Activated CD4-positive, alpha-beta memory T cell treated with anti-CD3 and anti-CD28 coated beads for 36 hours (primary cell): ENCODE measurements at regions not wholly inside any gene's neighbourhood (a gene's known extent, or its start where the extent isn't known, plus 50 kb on each side); places are given as distances from the start of the nearest gene placed in this dataset.

Experiments
- CTCF ChIA-PET: fragments of 350-600 bp; sonication (Branson Sonifier 250); formaldehyde crosslinking; loops from one replicate; lab custom pipeline; 2021; ENCODE audit warnings: antibody characterized with exemption, inconsistent platforms; lab: Charles Lee
- POLR2A ChIA-PET: fragments of 350-600 bp; sonication (Branson Sonifier 250); formaldehyde crosslinking; loops from one replicate; lab custom pipeline; 2021; ENCODE audit warnings: antibody characterized with exemption; lab: Charles Lee
- DNase-seq: peaks from one replicate; pipeline ENCODE4 v3.0.0-alpha.2; 2020
- H3K27ac Mint-ChIP-seq: one replicate; pipeline ENCODE4 v1.8.0; 2021; ENCODE audit warnings: mixed read lengths
- H3K27me3 Mint-ChIP-seq: one replicate; pipeline ENCODE4 v1.8.0; 2021; ENCODE audit warnings: mixed read lengths
- H3K36me3 Mint-ChIP-seq: one replicate; pipeline ENCODE4 v1.8.0; 2021; ENCODE audit warnings: mixed read lengths
- H3K4me1 Mint-ChIP-seq: one replicate; pipeline ENCODE4 v1.8.0; 2021; ENCODE audit warnings: low read depth, mixed read lengths
- H3K4me3 Mint-ChIP-seq: one replicate; pipeline ENCODE4 v1.8.0; 2021; ENCODE audit warnings: mild to moderate bottlenecking, mixed read lengths
- H3K9me3 Mint-ChIP-seq: one replicate; pipeline ENCODE4 v1.8.0; 2021; ENCODE audit warnings: mixed read lengths
- intact Hi-C: fragments of 100-400 bp; cut with micrococcal nuclease; formaldehyde crosslinking; loops from one replicate; pipeline ENCODE4 v1.15.1; 2023

DNA sequence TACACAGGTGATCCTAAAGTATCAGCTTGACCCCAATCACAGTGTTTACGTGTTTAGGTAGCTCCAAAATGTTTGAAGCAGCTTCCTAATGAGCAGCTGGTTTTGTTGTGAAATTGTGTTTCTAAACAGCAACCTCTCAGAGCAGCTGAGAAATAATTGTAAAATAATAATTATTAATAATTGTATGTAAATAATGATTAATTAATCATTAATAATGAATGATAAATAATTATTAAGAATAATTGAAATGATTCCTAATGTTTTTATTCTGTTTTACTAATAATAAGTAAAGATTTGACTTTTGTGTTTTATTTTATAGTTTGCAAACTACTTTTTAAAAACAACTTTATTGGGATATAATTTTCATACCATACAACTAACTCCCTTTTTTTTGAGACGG, 182.2 kb downstream of the URB2 start:
- Mint-ChIP-seq H3K4me3 (no peak overlapping the region), H3K27ac (no peak overlapping the region), H3K27me3 (peaks cover 20% of the 10 kb centered on the region), H3K9me3 (peaks cover 37% of the 10 kb centered on the region), H3K36me3 (no peaks in the 10 kb centered on the region), H3K4me1 (no peaks in the 10 kb centered on the region)
- CTCF ChIA-PET = no interaction called here
- POLR2A ChIA-PET = no interaction called here
- intact Hi-C loops = no loop called here
- DNase-seq = no peak

DNA sequence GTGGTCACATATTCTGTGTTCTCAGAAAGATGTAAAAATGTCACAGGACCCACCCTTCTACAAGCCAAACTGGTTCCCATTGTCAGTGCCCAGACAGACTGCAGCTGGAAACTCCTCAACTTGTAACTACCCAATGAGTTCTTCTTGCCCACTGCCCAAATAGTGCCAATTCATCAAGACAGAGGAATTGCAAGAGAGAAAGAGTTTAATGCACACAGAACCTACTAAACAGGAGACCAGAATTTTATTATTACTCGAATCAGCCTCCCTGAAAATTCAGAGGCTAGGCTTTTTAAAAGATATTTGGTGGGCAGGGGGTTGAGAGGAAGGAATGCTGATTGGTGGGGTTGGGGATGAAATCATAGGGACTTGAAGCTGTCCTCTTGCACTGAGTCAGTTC, 184.1 kb downstream of the URB2 start:
- POLR2A ChIA-PET = no interaction called here

DNA sequence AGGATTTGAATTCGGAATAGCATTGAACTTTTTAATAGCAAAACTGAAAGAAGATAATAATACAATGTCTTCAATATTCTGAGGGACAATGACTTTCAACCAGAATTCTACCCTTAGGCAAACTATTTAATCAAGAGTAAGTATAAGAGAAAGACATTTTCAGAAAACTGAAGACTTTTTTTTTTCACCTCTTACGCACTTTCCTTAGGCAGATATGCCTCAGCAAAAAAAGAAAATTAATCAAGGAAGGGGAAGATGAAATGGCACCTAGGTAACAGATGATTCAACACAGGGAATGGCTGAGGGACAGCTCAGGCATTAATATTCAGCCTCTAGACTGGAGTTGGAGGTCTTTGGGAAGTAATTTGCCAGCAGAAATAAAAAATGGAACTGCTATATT, 184.9 kb downstream of the URB2 start:
- Mint-ChIP-seq H3K4me3 (no peak overlapping the region), H3K27me3 (peaks cover 20% of the 10 kb centered on the region), H3K27ac (no peak overlapping the region), H3K4me1 (no peaks in the 10 kb centered on the region), H3K36me3 (no peaks in the 10 kb centered on the region), H3K9me3 (peaks cover 21% of the 10 kb centered on the region)
- CTCF ChIA-PET = no interaction called here
- intact Hi-C loops = no loop called here
- DNase-seq = no peak
- POLR2A ChIA-PET = no interaction called here

More for the DNA sequence above, 184.1 kb downstream of the URB2 start:
- intact Hi-C loops = no loop called here
- Mint-ChIP-seq H3K4me1 (no peaks in the 10 kb centered on the region), H3K27ac (no peak overlapping the region), H3K36me3 (no peaks in the 10 kb centered on the region), H3K4me3 (no peak overlapping the region), H3K27me3 (peaks cover 20% of the 10 kb centered on the region), H3K9me3 (peaks cover 27% of the 10 kb centered on the region)
- no peak for DNase-seq
- CTCF ChIA-PET = no interaction called here

DNA sequence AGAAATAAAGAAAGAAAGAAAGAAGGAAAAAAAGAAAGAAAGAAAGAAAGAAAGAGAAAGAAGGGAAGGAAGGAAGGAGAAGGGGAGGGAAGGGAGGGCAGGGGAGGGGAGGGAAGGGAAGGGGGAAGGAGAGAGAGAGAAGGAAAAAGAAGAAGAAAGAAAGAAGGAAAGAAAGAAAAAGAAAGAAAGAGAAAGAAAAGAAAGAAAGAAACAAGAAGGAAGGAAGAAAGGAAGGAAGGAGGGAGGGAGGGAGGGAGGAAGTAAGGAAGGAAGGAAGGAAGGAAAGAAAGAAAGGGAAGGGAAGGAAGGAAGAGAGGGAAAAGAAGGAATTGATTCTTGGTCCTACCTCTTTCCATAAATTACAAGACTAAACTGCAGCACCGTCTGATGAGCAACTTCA, 186.1 kb downstream of the URB2 start:
- DNase-seq = no peak
- Mint-ChIP-seq H3K9me3 (peaks cover 21% of the 10 kb centered on the region), H3K27ac (no peak overlapping the region), H3K36me3 (no peaks in the 10 kb centered on the region), H3K4me1 (no peaks in the 10 kb centered on the region), H3K4me3 (no peak overlapping the region), H3K27me3 (peaks cover 19% of the 10 kb centered on the region)
- ChIA-PET POLR2A (no interaction called here), CTCF (no interaction called here)
- intact Hi-C loops = no loop called here

GRCh38 chr1:229812693-229813092, 186.6 kb downstream of the URB2 start:
- H3K27ac Mint-ChIP-seq = no peak overlapping the region
- intact Hi-C loops = no loop called here

GRCh38 chr1:229815076-229815475, 189.0 kb downstream of the URB2 start:
- no peaks in the 10 kb centered on the region for H3K4me1 Mint-ChIP-seq
- no peak overlapping the region for H3K27ac Mint-ChIP-seq
- no peak overlapping the region for H3K4me3 Mint-ChIP-seq
- intact Hi-C loops = no loop called here
- POLR2A ChIA-PET = no interaction called here
- no peaks in the 10 kb centered on the region for H3K36me3 Mint-ChIP-seq
- peaks cover 9% of the 10 kb centered on the region for H3K9me3 Mint-ChIP-seq
- DNase-seq = no peak
- H3K27me3 Mint-ChIP-seq = peaks cover 17% of the 10 kb centered on the region
- CTCF ChIA-PET = no interaction called here

More at GRCh38 chr1:229812693-229813092, 186.6 kb downstream of the URB2 start:
- POLR2A ChIA-PET = no interaction called here
- Mint-ChIP-seq H3K4me3 (no peak overlapping the region), H3K27me3 (peaks cover 17% of the 10 kb centered on the region), H3K9me3 (peaks cover 21% of the 10 kb centered on the region), H3K36me3 (no peaks in the 10 kb centered on the region), H3K4me1 (no peaks in the 10 kb centered on the region)
- DNase-seq = no peak
- CTCF ChIA-PET = no interaction called here

DNA sequence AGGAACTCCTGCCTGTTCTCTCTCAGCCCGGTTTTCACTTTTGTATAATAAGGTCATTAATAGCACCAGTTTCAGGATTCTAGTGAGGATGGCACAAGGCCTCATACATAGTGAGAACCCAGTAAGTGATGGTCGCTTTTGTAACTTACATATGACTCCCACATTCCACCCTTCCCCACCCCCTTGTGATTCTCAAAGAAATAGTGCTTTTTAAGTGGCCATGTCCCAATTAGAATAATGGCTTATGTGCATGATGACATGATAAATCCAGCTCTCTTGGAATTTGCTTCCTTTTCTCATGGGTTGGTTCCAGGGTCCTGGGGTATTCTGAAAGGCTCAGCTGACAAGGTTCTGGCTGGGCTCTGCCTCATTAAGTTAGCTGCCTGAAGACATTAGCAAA, 189.9 kb downstream of the URB2 start:
- H3K4me3 Mint-ChIP-seq = no peak overlapping the region
- intact Hi-C loops = no loop called here
- DNase-seq = no peak
- H3K27me3 Mint-ChIP-seq = peaks cover 16% of the 10 kb centered on the region
- no peaks in the 10 kb centered on the region for H3K4me1 Mint-ChIP-seq
- POLR2A ChIA-PET = no interaction called here
- H3K36me3 Mint-ChIP-seq = no peaks in the 10 kb centered on the region
- no peak overlapping the region for H3K27ac Mint-ChIP-seq
- H3K9me3 Mint-ChIP-seq = peaks cover 1% of the 10 kb centered on the region
- CTCF ChIA-PET = no interaction called here

GRCh38 chr1:229817936-229818335, 191.9 kb downstream of the URB2 start:
- Mint-ChIP-seq H3K27ac (no peak overlapping the region), H3K36me3 (no peaks in the 10 kb centered on the region), H3K9me3 (no peaks in the 10 kb centered on the region), H3K4me3 (no peak overlapping the region), H3K4me1 (no peaks in the 10 kb centered on the region), H3K27me3 (peaks cover 10% of the 10 kb centered on the region)
- DNase-seq = no peak
- POLR2A ChIA-PET = no interaction called here
- intact Hi-C loops = no loop called here
- CTCF ChIA-PET = no interaction called here

DNA sequence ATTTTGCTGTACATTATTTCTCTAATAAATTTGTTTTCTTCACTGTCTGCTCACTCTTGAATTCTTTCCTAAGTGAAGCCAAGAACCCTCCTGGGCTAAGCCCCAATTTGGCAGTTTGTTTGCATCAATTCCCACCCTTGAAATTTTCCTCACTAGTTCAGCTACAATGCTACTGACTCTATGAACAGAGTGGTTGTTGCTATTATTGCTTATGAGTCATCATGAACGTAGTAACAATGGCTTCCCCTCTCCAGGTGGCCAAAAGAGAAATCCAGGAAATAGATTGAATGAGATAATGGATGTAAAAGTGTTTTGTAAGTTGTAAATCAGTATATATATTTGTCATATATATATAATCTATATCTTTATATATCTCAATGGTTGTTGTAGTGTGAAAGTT, 193.0 kb downstream of the URB2 start:
- Mint-ChIP-seq H3K27ac (no peak overlapping the region), H3K4me1 (no peaks in the 10 kb centered on the region), H3K36me3 (no peaks in the 10 kb centered on the region), H3K27me3 (peaks cover 10% of the 10 kb centered on the region), H3K4me3 (no peak overlapping the region), H3K9me3 (no peaks in the 10 kb centered on the region)
- DNase-seq = no peak
- intact Hi-C loops = no loop called here
- POLR2A ChIA-PET = no interaction called here
- CTCF ChIA-PET = no interaction called here

DNA sequence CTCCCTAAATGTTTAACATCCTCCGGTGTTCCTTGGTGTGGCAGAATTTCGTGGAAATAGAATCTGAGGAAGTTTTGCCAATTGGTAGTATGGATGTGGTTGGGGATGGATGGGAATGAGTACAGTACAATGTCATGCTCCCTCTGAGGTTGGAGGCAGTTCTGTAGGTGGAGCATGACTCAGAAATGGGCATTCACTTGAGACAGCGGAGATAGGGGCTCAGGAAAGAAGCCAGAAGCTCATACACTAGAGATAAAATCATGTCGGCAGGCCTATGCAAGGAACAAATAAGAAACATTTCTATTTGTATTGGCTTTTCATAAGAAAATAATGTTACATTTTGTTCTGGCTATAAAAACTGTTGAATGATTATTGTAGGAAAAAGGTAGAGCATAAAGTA, 196.0 kb downstream of the URB2 start:
- intact Hi-C loops = no loop called here
- DNase-seq = no peak
- ChIA-PET POLR2A (no interaction called here), CTCF (no interaction called here)
- Mint-ChIP-seq H3K9me3 (peaks cover 11% of the 10 kb centered on the region), H3K27me3 (peaks cover 17% of the 10 kb centered on the region), H3K27ac (no peak overlapping the region), H3K36me3 (no peaks in the 10 kb centered on the region), H3K4me3 (no peak overlapping the region), H3K4me1 (no peaks in the 10 kb centered on the region)

DNA sequence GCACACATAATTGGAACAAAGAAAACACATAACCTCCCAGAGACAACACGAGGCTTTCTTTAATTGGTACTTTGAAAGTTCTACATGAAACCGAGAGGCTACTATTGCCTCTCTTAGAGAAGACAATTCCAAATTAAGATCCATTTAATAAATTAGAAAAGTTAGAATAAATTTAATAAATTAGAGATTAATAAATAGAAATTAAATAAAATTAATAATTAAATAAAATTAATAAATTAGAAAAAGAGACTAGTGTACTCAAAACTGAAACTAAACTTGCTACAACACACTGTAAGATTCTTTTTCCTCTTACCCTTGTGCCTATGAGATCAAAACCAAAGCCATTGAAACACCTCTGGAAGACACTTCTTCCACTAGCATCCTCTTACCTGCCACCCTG, 199.0 kb downstream of the URB2 start:
- Mint-ChIP-seq H3K36me3 (no peaks in the 10 kb centered on the region), H3K27me3 (peaks cover 19% of the 10 kb centered on the region), H3K9me3 (peaks cover 11% of the 10 kb centered on the region), H3K27ac (no peak overlapping the region), H3K4me1 (no peaks in the 10 kb centered on the region), H3K4me3 (no peak overlapping the region)
- CTCF ChIA-PET = no interaction called here
- intact Hi-C loops = no loop called here
- no peak for DNase-seq
- POLR2A ChIA-PET = no interaction called here

DNA sequence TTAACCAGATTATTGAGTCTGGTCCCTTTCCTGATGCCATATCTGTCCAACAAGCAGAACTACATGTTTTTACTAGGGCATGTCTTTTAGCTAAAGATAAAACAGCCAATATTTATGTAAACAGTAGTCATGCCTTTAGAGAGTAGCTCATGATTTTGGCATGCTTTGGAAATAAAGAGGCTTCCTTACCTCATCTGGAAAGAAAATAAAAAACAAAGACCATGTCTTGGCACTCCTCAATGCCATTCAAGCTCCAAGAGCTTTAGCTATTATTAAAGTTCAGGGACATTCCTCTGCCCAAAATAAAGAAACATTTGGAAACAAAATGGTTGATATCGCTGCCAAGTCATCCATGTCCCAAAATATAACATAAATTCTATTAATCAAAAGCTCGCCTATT, 202.4 kb downstream of the URB2 start:
- intact Hi-C loops = no loop called here
- ChIA-PET CTCF (no interaction called here), POLR2A (no interaction called here)
- Mint-ChIP-seq H3K27me3 (peaks cover 28% of the 10 kb centered on the region), H3K4me3 (no peak overlapping the region), H3K36me3 (no peaks in the 10 kb centered on the region), H3K9me3 (peaks cover 11% of the 10 kb centered on the region), H3K4me1 (no peaks in the 10 kb centered on the region), H3K27ac (no peak overlapping the region)
- DNase-seq = no peak

- Mint-ChIP-seq H3K9me3 (no peaks in the 10 kb centered on the region), H3K36me3 (no peaks in the 10 kb centered on the region), H3K4me1 (no peaks in the 10 kb centered on the region), H3K27me3 (peaks cover 24% of the 10 kb centered on the region), H3K4me3 (no peak overlapping the region), H3K27ac (no peak overlapping the region)
- DNase-seq = no peak
- CTCF ChIA-PET = no interaction called here
- POLR2A ChIA-PET = no interaction called here
- intact Hi-C loops = no loop called here
These were observed 206.6 kb downstream of the URB2 start for GRCh38 chr1:229832695-229833094.

GRCh38 chr1:229834230-229834629, 208.2 kb downstream of the URB2 start:
- POLR2A ChIA-PET = no interaction called here
- intact Hi-C loops = no loop called here
- peaks cover 27% of the 10 kb centered on the region for H3K27me3 Mint-ChIP-seq
- no peaks in the 10 kb centered on the region for H3K36me3 Mint-ChIP-seq
- no peak for DNase-seq
- no peak overlapping the region for H3K27ac Mint-ChIP-seq
- no peaks in the 10 kb centered on the region for H3K9me3 Mint-ChIP-seq
- H3K4me3 Mint-ChIP-seq = no peak overlapping the region
- CTCF ChIA-PET = no interaction called here
- H3K4me1 Mint-ChIP-seq = no peaks in the 10 kb centered on the region
